Liver (tissue), 8 donors: ENCODE measurements at regions not wholly inside any gene's neighbourhood (a gene's known extent, or its start where the extent isn't known, plus 50 kb on each side); places are given as distances from the start of the nearest gene placed in this dataset.

Experiments used
- DNase-seq: peaks from one replicate; pipeline ENCODE4 v3.0.0-alpha.2; 2017; ENCODE audit warnings: low spot score
- H3K27ac ChIP-seq, 2 donors: one replicate each; pipeline ENCODE4 v1.7.0; 2013; ENCODE audit warnings: inconsistent platforms in 2 of 2, low read length in 2 of 2, control low read depth in 1 of 2, low read depth in 1 of 2, mild to moderate bottlenecking in 1 of 2
- H3K27me3 ChIP-seq, 4 donors: one replicate each; pipeline versions ENCODE4 v1.6.1 to v1.7.0; 2013; ENCODE audit warnings: low read length in 3 of 4, inconsistent platforms in 1 of 4, mild to moderate bottlenecking in 1 of 4, moderate library complexity in 1 of 4; ENCODE audit not compliant: control insufficient read depth in 4 of 4, insufficient read depth in 4 of 4
- H3K36me3 ChIP-seq, 4 donors: one replicate each; pipeline versions ENCODE4 v1.6.1 to v1.7.0; 2013; ENCODE audit warnings: low read length in 3 of 4, mild to moderate bottlenecking in 3 of 4, low read depth in 1 of 4, moderate library complexity in 1 of 4; ENCODE audit not compliant: control insufficient read depth in 4 of 4, insufficient read depth in 3 of 4
- H3K4me1 ChIP-seq, 4 donors: one replicate each; pipeline versions ENCODE4 v1.6.1 to v1.7.0; 2013; ENCODE audit warnings: low read length in 3 of 4, mild to moderate bottlenecking in 3 of 4, moderate library complexity in 1 of 4; ENCODE audit not compliant: control insufficient read depth in 4 of 4, insufficient read depth in 4 of 4
- H3K4me3 ChIP-seq, 3 donors: one replicate each; pipeline versions ENCODE4 v1.6.1 to v1.7.0; 2013; ENCODE audit warnings: low read length in 3 of 3, control low read depth in 1 of 3, low read depth in 1 of 3, mild to moderate bottlenecking in 1 of 3
- H3K9ac ChIP-seq, 2 donors: one replicate each; pipeline ENCODE4 v1.7.0; 2013; ENCODE audit warnings: low read length in 2 of 2, mild to moderate bottlenecking in 2 of 2, moderate library complexity in 2 of 2, control low read depth in 1 of 2, low read depth in 1 of 2
- H3K9me3 ChIP-seq, 4 donors: one replicate each; pipeline versions ENCODE4 v1.6.1 to v1.7.0; 2013; ENCODE audit warnings: low read length in 3 of 4; ENCODE audit not compliant: control insufficient read depth in 4 of 4
- CTCF ChIP-seq: fragments of 150-350 bp; IDR thresholded peaks from 2 replicates; pipeline ENCODE4 v1.5.1; 2017; ENCODE audit warnings: improper control_type of control experiment, low read depth, low read length; ENCODE audit not compliant: missing input control
- EGR1 ChIP-seq, 2 donors: IDR thresholded peaks; 2 replicates each; pipeline ENCODE4 v1.6.1; 2016 to 2018; ENCODE audit warnings: antibody characterized with exemption in 2 of 2, low read depth in 2 of 2
- FOXA1 ChIP-seq: IDR thresholded peaks from 2 replicates; pipeline ENCODE4 v1.6.1; 2016; ENCODE audit warnings: antibody characterized with exemption
- FOXA2 ChIP-seq: IDR thresholded peaks from 2 replicates; pipeline ENCODE4 v1.6.1; 2016; ENCODE audit warnings: antibody characterized with exemption
- GABPA ChIP-seq, 2 donors: IDR thresholded peaks in 1 of 2; conservative IDR thresholded peaks in 1 of 2; 2 replicates each; pipeline ENCODE4 v1.6.1; 2016; ENCODE audit warnings: antibody characterized with exemption in 2 of 2, mild to moderate bottlenecking in 1 of 2, moderate library complexity in 1 of 2
- HNF4A ChIP-seq, 2 donors: conservative IDR thresholded peaks; 2 replicates each; pipeline ENCODE4 v1.6.1; 2016; ENCODE audit warnings: antibody characterized with exemption in 2 of 2, mild to moderate bottlenecking in 2 of 2
- JUND ChIP-seq, 2 donors: IDR thresholded peaks; 2 replicates each; pipeline ENCODE4 v1.6.1; 2016; ENCODE audit warnings: antibody characterized with exemption in 2 of 2
- NR2F2 ChIP-seq: IDR thresholded peaks from 2 replicates; pipeline ENCODE4 v1.6.1; 2016; ENCODE audit warnings: antibody characterized with exemption
- RAD21 ChIP-seq, 2 donors: IDR thresholded peaks; 2 replicates each; pipeline ENCODE4 v1.6.1; 2016; ENCODE audit warnings: antibody characterized with exemption in 2 of 2, mild to moderate bottlenecking in 2 of 2
- RXRA ChIP-seq, 2 donors: IDR thresholded peaks; 2 replicates each; pipeline ENCODE4 v1.6.1; 2017 to 2018; ENCODE audit warnings: antibody characterized with exemption in 2 of 2, mild to moderate bottlenecking in 1 of 2
- SP1 ChIP-seq: IDR thresholded peaks from 2 replicates; pipeline ENCODE4 v1.6.1; 2018; ENCODE audit warnings: antibody characterized with exemption, mild to moderate bottlenecking
- TAF1 ChIP-seq: conservative IDR thresholded peaks from 2 replicates; pipeline ENCODE4 v1.6.1; 2016; ENCODE audit warnings: antibody characterized with exemption, mild to moderate bottlenecking
- WGBS: extraction: QIAGEN DNeasy Blood & Tissue Kit; methylation state at CpG from one replicate; pipeline ENCODE4 v1.1.7; 2013; 5-methylcytosine and 5-hydroxymethylcytosine counted together
- TF ChIP-seq, protein P1 (sequence below): IDR thresholded peaks from 2 replicates; pipeline ENCODE4 v1.6.1; 2016; ENCODE audit warnings: antibody characterized with exemption
- TF ChIP-seq, protein P2 (sequence below): IDR thresholded peaks from 2 replicates; pipeline ENCODE4 v1.6.1; 2016; ENCODE audit warnings: antibody characterized with exemption
- TF ChIP-seq, protein P3 (sequence below): IDR thresholded peaks from 2 replicates; pipeline ENCODE4 v1.6.1; 2016; ENCODE audit warnings: antibody characterized with exemption, mild to moderate bottlenecking
- donor health status: healthy.
- donor health status: healthy.
- donor health status: healthy.
- donor health status: healthy.
- donor health status: healthy.

DNA sequence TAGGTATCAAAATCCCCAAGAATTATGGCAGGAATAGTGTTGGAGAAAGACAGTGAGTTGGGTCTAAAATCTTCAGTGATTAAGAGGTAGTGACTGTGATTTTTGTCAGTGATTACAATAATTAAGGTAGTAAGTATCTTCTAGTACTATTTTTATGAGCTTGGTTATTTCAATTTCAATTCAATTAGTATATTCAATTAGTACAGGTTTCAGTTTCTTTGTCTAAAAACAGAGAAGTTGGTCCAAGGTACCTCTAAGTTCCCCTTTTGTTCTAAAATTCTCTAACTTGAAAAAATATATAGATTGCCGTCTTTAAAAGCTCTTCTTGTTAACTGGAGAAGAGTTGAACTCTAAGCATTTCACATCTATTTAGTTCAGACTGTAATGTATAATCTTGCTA lies 82.9 kb downstream of the OTUD1 start:
- no peak for DNase-seq
- Histone ChIP-seq H3K4me1 (peaks cover 0 to 5% (median 1%) of the 10 kb centered on the region in 4 donors), H3K9me3 (no peaks in the 10 kb centered on the region), H3K27me3 (no peaks in the 10 kb centered on the region), H3K36me3 (no peaks in the 10 kb centered on the region), H3K27ac (no peak overlapping the region), H3K4me3 (no peak overlapping the region), H3K9ac (no peak overlapping the region)
- 88% methylated on average over 1 of the region's 1 CpG for WGBS
- TF ChIP-seq, protein P1, sequence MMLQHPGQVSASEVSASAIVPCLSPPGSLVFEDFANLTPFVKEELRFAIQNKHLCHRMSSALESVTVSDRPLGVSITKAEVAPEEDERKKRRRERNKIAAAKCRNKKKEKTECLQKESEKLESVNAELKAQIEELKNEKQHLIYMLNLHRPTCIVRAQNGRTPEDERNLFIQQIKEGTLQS: no peak
- TF ChIP-seq FOXA1 (no peak), EGR1 (IDR thresholded peaks at IDR 0.05; ENCODE audit: low read depth in 2 of 2) (no peak), RAD21 (IDR thresholded peaks at IDR 0.05) (no peak), HNF4A (conservative IDR thresholded peaks at IDR 0.05) (no peak), GABPA (IDR thresholded peaks at IDR 0.05 in 1 of 2, conservative IDR thresholded peaks at IDR 0.05 in 1 of 2) (no peak), SP1 (no peak), RXRA (IDR thresholded peaks at IDR 0.05) (no peak), NR2F2 (no peak)
- TF ChIP-seq, protein P2, sequence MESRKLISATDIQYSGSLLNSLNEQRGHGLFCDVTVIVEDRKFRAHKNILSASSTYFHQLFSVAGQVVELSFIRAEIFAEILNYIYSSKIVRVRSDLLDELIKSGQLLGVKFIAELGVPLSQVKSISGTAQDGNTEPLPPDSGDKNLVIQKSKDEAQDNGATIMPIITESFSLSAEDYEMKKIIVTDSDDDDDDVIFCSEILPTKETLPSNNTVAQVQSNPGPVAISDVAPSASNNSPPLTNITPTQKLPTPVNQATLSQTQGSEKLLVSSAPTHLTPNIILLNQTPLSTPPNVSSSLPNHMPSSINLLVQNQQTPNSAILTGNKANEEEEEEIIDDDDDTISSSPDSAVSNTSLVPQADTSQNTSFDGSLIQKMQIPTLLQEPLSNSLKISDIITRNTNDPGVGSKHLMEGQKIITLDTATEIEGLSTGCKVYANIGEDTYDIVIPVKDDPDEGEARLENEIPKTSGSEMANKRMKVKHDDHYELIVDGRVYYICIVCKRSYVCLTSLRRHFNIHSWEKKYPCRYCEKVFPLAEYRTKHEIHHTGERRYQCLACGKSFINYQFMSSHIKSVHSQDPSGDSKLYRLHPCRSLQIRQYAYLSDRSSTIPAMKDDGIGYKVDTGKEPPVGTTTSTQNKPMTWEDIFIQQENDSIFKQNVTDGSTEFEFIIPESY: no peak

DNA sequence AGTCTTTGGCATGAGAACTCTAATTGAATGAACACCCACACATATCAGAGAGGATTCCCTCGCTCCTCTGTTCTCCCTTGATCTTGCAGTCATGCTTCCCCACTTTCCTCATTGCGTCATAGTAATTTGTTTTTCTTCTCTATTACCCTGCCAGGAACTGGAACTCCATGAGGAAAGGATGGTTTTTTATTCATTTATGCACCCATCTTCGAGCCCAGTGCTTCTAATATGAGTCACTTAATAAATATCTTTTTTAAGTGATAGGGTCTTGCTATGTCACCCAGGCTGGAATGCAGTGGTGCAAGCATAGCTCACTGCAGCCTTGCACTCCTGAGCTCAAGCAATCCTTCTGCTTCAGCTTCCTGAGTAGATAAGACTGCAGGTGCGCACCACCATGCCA lies 83.5 kb downstream of the OTUD1 start:
- H3K36me3 ChIP-seq: no peaks in the 10 kb centered on the region
- DNase-seq: no peak
- no peak overlapping the region for H3K27ac ChIP-seq
- peaks cover 0 to 2% (median 0%) of the 10 kb centered on the region in 4 donors for H3K4me1 ChIP-seq
- 68% methylated on average over 4 of the region's 4 CpGs for WGBS
- TF ChIP-seq RXRA (IDR thresholded peaks at IDR 0.05): no peak
- no peak for TF ChIP-seq SP1
- TF ChIP-seq, protein P3, sequence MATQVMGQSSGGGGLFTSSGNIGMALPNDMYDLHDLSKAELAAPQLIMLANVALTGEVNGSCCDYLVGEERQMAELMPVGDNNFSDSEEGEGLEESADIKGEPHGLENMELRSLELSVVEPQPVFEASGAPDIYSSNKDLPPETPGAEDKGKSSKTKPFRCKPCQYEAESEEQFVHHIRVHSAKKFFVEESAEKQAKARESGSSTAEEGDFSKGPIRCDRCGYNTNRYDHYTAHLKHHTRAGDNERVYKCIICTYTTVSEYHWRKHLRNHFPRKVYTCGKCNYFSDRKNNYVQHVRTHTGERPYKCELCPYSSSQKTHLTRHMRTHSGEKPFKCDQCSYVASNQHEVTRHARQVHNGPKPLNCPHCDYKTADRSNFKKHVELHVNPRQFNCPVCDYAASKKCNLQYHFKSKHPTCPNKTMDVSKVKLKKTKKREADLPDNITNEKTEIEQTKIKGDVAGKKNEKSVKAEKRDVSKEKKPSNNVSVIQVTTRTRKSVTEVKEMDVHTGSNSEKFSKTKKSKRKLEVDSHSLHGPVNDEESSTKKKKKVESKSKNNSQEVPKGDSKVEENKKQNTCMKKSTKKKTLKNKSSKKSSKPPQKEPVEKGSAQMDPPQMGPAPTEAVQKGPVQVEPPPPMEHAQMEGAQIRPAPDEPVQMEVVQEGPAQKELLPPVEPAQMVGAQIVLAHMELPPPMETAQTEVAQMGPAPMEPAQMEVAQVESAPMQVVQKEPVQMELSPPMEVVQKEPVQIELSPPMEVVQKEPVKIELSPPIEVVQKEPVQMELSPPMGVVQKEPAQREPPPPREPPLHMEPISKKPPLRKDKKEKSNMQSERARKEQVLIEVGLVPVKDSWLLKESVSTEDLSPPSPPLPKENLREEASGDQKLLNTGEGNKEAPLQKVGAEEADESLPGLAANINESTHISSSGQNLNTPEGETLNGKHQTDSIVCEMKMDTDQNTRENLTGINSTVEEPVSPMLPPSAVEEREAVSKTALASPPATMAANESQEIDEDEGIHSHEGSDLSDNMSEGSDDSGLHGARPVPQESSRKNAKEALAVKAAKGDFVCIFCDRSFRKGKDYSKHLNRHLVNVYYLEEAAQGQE: no peak
- no peak for TF ChIP-seq JUND (IDR thresholded peaks at IDR 0.05)
- no peak for TF ChIP-seq CTCF
- TF ChIP-seq, protein P2: no peak
- no peak for TF ChIP-seq FOXA2
- TF ChIP-seq TAF1: no peak
- TF ChIP-seq GABPA (IDR thresholded peaks at IDR 0.05 in 1 of 2, conservative IDR thresholded peaks at IDR 0.05 in 1 of 2): no peak
- no peaks in the 10 kb centered on the region for H3K9me3 ChIP-seq
- no peak overlapping the region for H3K4me3 ChIP-seq
- H3K27me3 ChIP-seq: no peaks in the 10 kb centered on the region
- no peak overlapping the region for H3K9ac ChIP-seq
